Liver (tissue), 8 donors: ENCODE measurements at regions not wholly inside any gene's neighbourhood (a gene's known extent, or its start where the extent isn't known, plus 50 kb on each side); places are given as distances from the start of the nearest gene placed in this dataset.
A peak's percentile ranks its signal among the peaks of the same experiment; 100 is the strongest.

Source experiments
- DNase-seq: peaks from one replicate; pipeline ENCODE4 v3.0.0-alpha.2; 2017; ENCODE audit warnings: low spot score
- H3K27ac ChIP-seq, 2 donors: one replicate each; pipeline ENCODE4 v1.7.0; 2013; ENCODE audit warnings: inconsistent platforms in 2 of 2, low read length in 2 of 2, control low read depth in 1 of 2, low read depth in 1 of 2, mild to moderate bottlenecking in 1 of 2
- H3K27me3 ChIP-seq, 4 donors: one replicate each; pipeline versions ENCODE4 v1.6.1 to v1.7.0; 2013; ENCODE audit warnings: low read length in 3 of 4, inconsistent platforms in 1 of 4, mild to moderate bottlenecking in 1 of 4, moderate library complexity in 1 of 4; ENCODE audit not compliant: control insufficient read depth in 4 of 4, insufficient read depth in 4 of 4
- H3K36me3 ChIP-seq, 4 donors: one replicate each; pipeline versions ENCODE4 v1.6.1 to v1.7.0; 2013; ENCODE audit warnings: low read length in 3 of 4, mild to moderate bottlenecking in 3 of 4, low read depth in 1 of 4, moderate library complexity in 1 of 4; ENCODE audit not compliant: control insufficient read depth in 4 of 4, insufficient read depth in 3 of 4
- H3K4me1 ChIP-seq, 4 donors: one replicate each; pipeline versions ENCODE4 v1.6.1 to v1.7.0; 2013; ENCODE audit warnings: low read length in 3 of 4, mild to moderate bottlenecking in 3 of 4, moderate library complexity in 1 of 4; ENCODE audit not compliant: control insufficient read depth in 4 of 4, insufficient read depth in 4 of 4
- H3K4me3 ChIP-seq, 3 donors: one replicate each; pipeline versions ENCODE4 v1.6.1 to v1.7.0; 2013; ENCODE audit warnings: low read length in 3 of 3, control low read depth in 1 of 3, low read depth in 1 of 3, mild to moderate bottlenecking in 1 of 3
- H3K9ac ChIP-seq, 2 donors: one replicate each; pipeline ENCODE4 v1.7.0; 2013; ENCODE audit warnings: low read length in 2 of 2, mild to moderate bottlenecking in 2 of 2, moderate library complexity in 2 of 2, control low read depth in 1 of 2, low read depth in 1 of 2
- H3K9me3 ChIP-seq, 4 donors: one replicate each; pipeline versions ENCODE4 v1.6.1 to v1.7.0; 2013; ENCODE audit warnings: low read length in 3 of 4; ENCODE audit not compliant: control insufficient read depth in 4 of 4
- ATF3 ChIP-seq: IDR thresholded peaks from 2 replicates; pipeline ENCODE4 v1.6.1; 2016; ENCODE audit warnings: antibody characterized with exemption
- EGR1 ChIP-seq, 2 donors: IDR thresholded peaks; 2 replicates each; pipeline ENCODE4 v1.6.1; 2016 to 2018; ENCODE audit warnings: antibody characterized with exemption in 2 of 2, low read depth in 2 of 2
- FOXA1 ChIP-seq: IDR thresholded peaks from 2 replicates; pipeline ENCODE4 v1.6.1; 2016; ENCODE audit warnings: antibody characterized with exemption
- GABPA ChIP-seq, 2 donors: IDR thresholded peaks in 1 of 2; conservative IDR thresholded peaks in 1 of 2; 2 replicates each; pipeline ENCODE4 v1.6.1; 2016; ENCODE audit warnings: antibody characterized with exemption in 2 of 2, mild to moderate bottlenecking in 1 of 2, moderate library complexity in 1 of 2
- HNF4G ChIP-seq: IDR thresholded peaks from 2 replicates; pipeline ENCODE4 v1.6.1; 2016; ENCODE audit warnings: antibody characterized with exemption
- JUND ChIP-seq, 2 donors: IDR thresholded peaks; 2 replicates each; pipeline ENCODE4 v1.6.1; 2016; ENCODE audit warnings: antibody characterized with exemption in 2 of 2
- RAD21 ChIP-seq, 2 donors: IDR thresholded peaks; 2 replicates each; pipeline ENCODE4 v1.6.1; 2016; ENCODE audit warnings: antibody characterized with exemption in 2 of 2, mild to moderate bottlenecking in 2 of 2
- RXRA ChIP-seq, 2 donors: IDR thresholded peaks; 2 replicates each; pipeline ENCODE4 v1.6.1; 2017 to 2018; ENCODE audit warnings: antibody characterized with exemption in 2 of 2, mild to moderate bottlenecking in 1 of 2
- SP1 ChIP-seq: IDR thresholded peaks from 2 replicates; pipeline ENCODE4 v1.6.1; 2018; ENCODE audit warnings: antibody characterized with exemption, mild to moderate bottlenecking
- YY1 ChIP-seq: IDR thresholded peaks from 2 replicates; pipeline ENCODE4 v1.6.1; 2016; ENCODE audit warnings: antibody characterized with exemption, mild to moderate bottlenecking
- WGBS: extraction: QIAGEN DNeasy Blood & Tissue Kit; methylation state at CpG from one replicate; pipeline ENCODE4 v1.1.7; 2013; 5-methylcytosine and 5-hydroxymethylcytosine counted together
- TF ChIP-seq, protein P1 (sequence below): IDR thresholded peaks from 2 replicates; pipeline ENCODE4 v1.6.1; 2016; ENCODE audit warnings: antibody characterized with exemption
- TF ChIP-seq, protein P2 (sequence below): IDR thresholded peaks from 2 replicates; pipeline ENCODE4 v1.6.1; 2016; ENCODE audit warnings: antibody characterized with exemption, mild to moderate bottlenecking
- TF ChIP-seq, protein P3 (sequence below): fragments of 150-350 bp; IDR thresholded peaks from 2 replicates; pipeline ENCODE4 v1.5.1; 2017; ENCODE audit warnings: improper control_type of control experiment, low read depth, low read length; ENCODE audit not compliant: missing input control
- donor health status: healthy.
- donor health status: healthy.
- donor health status: healthy.
- donor health status: healthy.
- donor health status: healthy.

DNA sequence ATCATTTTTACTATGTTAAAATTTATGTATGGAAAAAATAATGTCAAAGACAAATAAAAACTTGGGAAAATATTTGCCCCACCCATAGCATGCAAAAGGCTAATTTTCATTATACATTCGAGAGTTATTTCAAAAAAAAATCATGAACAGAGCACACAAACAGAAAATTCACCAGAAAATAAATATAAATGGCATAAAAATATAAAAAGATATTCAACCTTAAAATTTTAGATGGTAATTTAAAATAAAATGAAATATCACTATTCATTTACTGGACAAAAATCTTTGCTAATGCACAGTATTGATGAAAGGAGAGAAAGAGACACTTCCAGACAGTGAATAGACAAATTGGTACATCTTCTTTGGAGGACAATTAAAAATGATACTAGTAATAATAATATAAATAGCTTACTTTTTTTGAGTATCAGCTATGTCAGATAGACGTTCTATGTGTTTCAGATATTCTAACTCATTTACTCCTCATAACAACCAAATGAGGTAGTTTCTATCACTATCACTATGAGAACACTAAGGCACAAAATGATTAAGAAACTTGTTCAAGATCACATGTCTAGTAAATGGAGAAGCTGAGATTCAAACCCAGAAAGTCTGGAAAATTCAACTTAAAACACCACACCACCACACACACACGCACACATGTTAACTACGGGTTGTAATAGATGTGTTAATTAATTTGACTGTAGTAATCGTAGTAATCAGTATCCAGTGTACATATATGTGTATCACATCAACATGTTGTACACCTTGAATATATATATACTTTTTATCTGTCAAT lies 63.0 kb downstream of the CCDC71L start:
- 84% methylated on average over 5 of the region's 5 CpGs for WGBS
- Histone ChIP-seq H3K4me3 (peak overlapping the region in 2 of 3 donors; percentile 17 to 18), H3K9ac (no peak overlapping the region), H3K36me3 (no peaks in the 10 kb centered on the region), H3K4me1 (peaks cover 0 to 3% (median 1%) of the 10 kb centered on the region in 4 donors), H3K27me3 (no peaks in the 10 kb centered on the region), H3K27ac (no peak overlapping the region), H3K9me3 (no peaks in the 10 kb centered on the region)
- TF ChIP-seq, protein P1, sequence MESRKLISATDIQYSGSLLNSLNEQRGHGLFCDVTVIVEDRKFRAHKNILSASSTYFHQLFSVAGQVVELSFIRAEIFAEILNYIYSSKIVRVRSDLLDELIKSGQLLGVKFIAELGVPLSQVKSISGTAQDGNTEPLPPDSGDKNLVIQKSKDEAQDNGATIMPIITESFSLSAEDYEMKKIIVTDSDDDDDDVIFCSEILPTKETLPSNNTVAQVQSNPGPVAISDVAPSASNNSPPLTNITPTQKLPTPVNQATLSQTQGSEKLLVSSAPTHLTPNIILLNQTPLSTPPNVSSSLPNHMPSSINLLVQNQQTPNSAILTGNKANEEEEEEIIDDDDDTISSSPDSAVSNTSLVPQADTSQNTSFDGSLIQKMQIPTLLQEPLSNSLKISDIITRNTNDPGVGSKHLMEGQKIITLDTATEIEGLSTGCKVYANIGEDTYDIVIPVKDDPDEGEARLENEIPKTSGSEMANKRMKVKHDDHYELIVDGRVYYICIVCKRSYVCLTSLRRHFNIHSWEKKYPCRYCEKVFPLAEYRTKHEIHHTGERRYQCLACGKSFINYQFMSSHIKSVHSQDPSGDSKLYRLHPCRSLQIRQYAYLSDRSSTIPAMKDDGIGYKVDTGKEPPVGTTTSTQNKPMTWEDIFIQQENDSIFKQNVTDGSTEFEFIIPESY: no peak
- no peak for TF ChIP-seq RAD21 (IDR thresholded peaks at IDR 0.05)
- TF ChIP-seq, protein P2, sequence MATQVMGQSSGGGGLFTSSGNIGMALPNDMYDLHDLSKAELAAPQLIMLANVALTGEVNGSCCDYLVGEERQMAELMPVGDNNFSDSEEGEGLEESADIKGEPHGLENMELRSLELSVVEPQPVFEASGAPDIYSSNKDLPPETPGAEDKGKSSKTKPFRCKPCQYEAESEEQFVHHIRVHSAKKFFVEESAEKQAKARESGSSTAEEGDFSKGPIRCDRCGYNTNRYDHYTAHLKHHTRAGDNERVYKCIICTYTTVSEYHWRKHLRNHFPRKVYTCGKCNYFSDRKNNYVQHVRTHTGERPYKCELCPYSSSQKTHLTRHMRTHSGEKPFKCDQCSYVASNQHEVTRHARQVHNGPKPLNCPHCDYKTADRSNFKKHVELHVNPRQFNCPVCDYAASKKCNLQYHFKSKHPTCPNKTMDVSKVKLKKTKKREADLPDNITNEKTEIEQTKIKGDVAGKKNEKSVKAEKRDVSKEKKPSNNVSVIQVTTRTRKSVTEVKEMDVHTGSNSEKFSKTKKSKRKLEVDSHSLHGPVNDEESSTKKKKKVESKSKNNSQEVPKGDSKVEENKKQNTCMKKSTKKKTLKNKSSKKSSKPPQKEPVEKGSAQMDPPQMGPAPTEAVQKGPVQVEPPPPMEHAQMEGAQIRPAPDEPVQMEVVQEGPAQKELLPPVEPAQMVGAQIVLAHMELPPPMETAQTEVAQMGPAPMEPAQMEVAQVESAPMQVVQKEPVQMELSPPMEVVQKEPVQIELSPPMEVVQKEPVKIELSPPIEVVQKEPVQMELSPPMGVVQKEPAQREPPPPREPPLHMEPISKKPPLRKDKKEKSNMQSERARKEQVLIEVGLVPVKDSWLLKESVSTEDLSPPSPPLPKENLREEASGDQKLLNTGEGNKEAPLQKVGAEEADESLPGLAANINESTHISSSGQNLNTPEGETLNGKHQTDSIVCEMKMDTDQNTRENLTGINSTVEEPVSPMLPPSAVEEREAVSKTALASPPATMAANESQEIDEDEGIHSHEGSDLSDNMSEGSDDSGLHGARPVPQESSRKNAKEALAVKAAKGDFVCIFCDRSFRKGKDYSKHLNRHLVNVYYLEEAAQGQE: no peak
- TF ChIP-seq HNF4G: no peak
- no peak for TF ChIP-seq JUND (IDR thresholded peaks at IDR 0.05)
- TF ChIP-seq, protein P3, sequence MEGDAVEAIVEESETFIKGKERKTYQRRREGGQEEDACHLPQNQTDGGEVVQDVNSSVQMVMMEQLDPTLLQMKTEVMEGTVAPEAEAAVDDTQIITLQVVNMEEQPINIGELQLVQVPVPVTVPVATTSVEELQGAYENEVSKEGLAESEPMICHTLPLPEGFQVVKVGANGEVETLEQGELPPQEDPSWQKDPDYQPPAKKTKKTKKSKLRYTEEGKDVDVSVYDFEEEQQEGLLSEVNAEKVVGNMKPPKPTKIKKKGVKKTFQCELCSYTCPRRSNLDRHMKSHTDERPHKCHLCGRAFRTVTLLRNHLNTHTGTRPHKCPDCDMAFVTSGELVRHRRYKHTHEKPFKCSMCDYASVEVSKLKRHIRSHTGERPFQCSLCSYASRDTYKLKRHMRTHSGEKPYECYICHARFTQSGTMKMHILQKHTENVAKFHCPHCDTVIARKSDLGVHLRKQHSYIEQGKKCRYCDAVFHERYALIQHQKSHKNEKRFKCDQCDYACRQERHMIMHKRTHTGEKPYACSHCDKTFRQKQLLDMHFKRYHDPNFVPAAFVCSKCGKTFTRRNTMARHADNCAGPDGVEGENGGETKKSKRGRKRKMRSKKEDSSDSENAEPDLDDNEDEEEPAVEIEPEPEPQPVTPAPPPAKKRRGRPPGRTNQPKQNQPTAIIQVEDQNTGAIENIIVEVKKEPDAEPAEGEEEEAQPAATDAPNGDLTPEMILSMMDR: no peak
- TF ChIP-seq GABPA (IDR thresholded peaks at IDR 0.05 in 1 of 2, conservative IDR thresholded peaks at IDR 0.05 in 1 of 2): no peak
- DNase-seq: no peak

- Histone ChIP-seq H3K36me3 (no peaks in the 10 kb centered on the region), H3K27me3 (no peaks in the 10 kb centered on the region), H3K9me3 (no peaks in the 10 kb centered on the region), H3K9ac (no peak overlapping the region), H3K4me3 (no peak overlapping the region), H3K27ac (no peak overlapping the region), H3K4me1 (peaks cover 0 to 9% (median 3%) of the 10 kb centered on the region in 4 donors)
- WGBS: 73% methylated on average over 2 of the region's 2 CpGs
- DNase-seq: no peak
- TF ChIP-seq, protein P3: no peak
- TF ChIP-seq RXRA (IDR thresholded peaks at IDR 0.05): no peak
- no peak for TF ChIP-seq YY1
- TF ChIP-seq, protein P1: no peak
- TF ChIP-seq, protein P2: no peak
- TF ChIP-seq SP1: no peak
- TF ChIP-seq FOXA1: no peak
- no peak for TF ChIP-seq HNF4G
- no peak for TF ChIP-seq EGR1 (IDR thresholded peaks at IDR 0.05; ENCODE audit: low read depth in 2 of 2)
- no peak for TF ChIP-seq RAD21 (IDR thresholded peaks at IDR 0.05)
- no peak for TF ChIP-seq ATF3
- no peak for TF ChIP-seq GABPA (IDR thresholded peaks at IDR 0.05 in 1 of 2, conservative IDR thresholded peaks at IDR 0.05 in 1 of 2)
These were observed 63.9 kb downstream of the CCDC71L start for GRCh38 chr7:106597014-106597413.
